C4-2B (cell line): ENCODE measurements at regions not wholly inside any gene's neighbourhood (a gene's known extent, or its start where the extent isn't known, plus 50 kb on each side); places are given as distances from the start of the nearest gene placed in this dataset.

ENCODE experiments used
- CTCF ChIP-seq: fragments of 450-650 bp; conservative IDR thresholded peaks from 2 replicates; pipeline ENCODE4 v1.5.1; 2017; ENCODE audit warnings: mild to moderate bottlenecking
- ZFX ChIP-seq: fragments of 450-650 bp; IDR thresholded peaks from 2 replicates; pipeline ENCODE4 v1.6.1; 2017

GRCh38 chr3:31311559-31311958, 221.2 kb upstream of the STT3B start:
- TF ChIP-seq CTCF (no peak), ZFX (no peak)
